ENCODE measurements at regions not wholly inside any gene's neighbourhood (a gene's known extent, or its start where the extent isn't known, plus 50 kb on each side); places are given as distances from the start of the nearest gene placed in this dataset.
"Not testable (repeated sequence)": the region's sequence is repeated elsewhere in the genome, so short reads cannot be mapped to it uniquely, and the experiment has no call there.

GRCh38 chr17:45585794-45586650 is 95.5 kb upstream of the PLEKHM1 start:
- not testable (repeated sequence) for H3K9ac ChIP-seq; H3K79me2 ChIP-seq; H3K9me3 ChIP-seq (ENCODE audit: control insufficient read depth, low read length); H3K27me3 ChIP-seq (ENCODE audit: control insufficient read depth, insufficient read depth, low read length); H3K36me3 ChIP-seq (ENCODE audit: control insufficient read depth, insufficient read depth, low read length)
- H3K4me2 ChIP-seq (ENCODE audit: low read length) = peak overlapping the region; percentile 61
- H3K4me1 ChIP-seq = peaks cover 11% of the 10 kb centered on the region
- peak overlapping the region; percentile 85 for H3K27ac ChIP-seq
- TF ChIP-seq, protein P1, sequence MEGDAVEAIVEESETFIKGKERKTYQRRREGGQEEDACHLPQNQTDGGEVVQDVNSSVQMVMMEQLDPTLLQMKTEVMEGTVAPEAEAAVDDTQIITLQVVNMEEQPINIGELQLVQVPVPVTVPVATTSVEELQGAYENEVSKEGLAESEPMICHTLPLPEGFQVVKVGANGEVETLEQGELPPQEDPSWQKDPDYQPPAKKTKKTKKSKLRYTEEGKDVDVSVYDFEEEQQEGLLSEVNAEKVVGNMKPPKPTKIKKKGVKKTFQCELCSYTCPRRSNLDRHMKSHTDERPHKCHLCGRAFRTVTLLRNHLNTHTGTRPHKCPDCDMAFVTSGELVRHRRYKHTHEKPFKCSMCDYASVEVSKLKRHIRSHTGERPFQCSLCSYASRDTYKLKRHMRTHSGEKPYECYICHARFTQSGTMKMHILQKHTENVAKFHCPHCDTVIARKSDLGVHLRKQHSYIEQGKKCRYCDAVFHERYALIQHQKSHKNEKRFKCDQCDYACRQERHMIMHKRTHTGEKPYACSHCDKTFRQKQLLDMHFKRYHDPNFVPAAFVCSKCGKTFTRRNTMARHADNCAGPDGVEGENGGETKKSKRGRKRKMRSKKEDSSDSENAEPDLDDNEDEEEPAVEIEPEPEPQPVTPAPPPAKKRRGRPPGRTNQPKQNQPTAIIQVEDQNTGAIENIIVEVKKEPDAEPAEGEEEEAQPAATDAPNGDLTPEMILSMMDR (IDR thresholded peaks at IDR 0.05) = peak; percentile 59
- peak overlapping the region; percentile 42 for H3K4me3 ChIP-seq (ENCODE audit: low read depth, low read length)
- H2AFZ ChIP-seq = peak overlapping the region; percentile 86

DNA sequence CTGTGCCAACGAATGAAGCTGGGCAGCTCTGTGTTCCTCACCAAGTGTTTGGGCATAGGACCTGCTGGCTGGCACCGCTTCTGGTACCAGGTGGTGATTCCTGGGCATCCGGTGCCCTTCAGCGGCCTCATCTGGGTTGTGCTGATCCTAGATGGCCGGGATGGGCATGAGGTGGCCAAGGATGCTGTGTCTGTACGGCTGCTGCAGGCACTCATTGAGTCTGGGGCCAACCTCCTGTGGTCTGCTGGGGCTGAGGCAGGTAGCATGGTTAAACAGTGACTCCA is 96.1 kb upstream of the PLEKHM1 start:
- Histone ChIP-seq H3K4me2 (ENCODE audit: low read length) (peak overlapping the region; percentile 61), H3K4me1 (peaks cover 11% of the 10 kb centered on the region), H3K27ac (peak overlapping the region; percentile 85), H2AFZ (peak overlapping the region; percentile 81)
- H3K79me2 ChIP-seq; H3K9me3 ChIP-seq (ENCODE audit: control insufficient read depth, low read length); H3K4me3 ChIP-seq (ENCODE audit: low read depth, low read length); H3K27me3 ChIP-seq (ENCODE audit: control insufficient read depth, insufficient read depth, low read length); H3K36me3 ChIP-seq (ENCODE audit: control insufficient read depth, insufficient read depth, low read length); H3K9ac ChIP-seq: not testable (repeated sequence)

GRCh38 chr17:45592433-45592923 is 102.0 kb upstream of the PLEKHM1 start:
- H3K36me3 ChIP-seq (ENCODE audit: control insufficient read depth, insufficient read depth, low read length); H3K9ac ChIP-seq; H3K79me2 ChIP-seq; H3K27ac ChIP-seq; H3K4me3 ChIP-seq (ENCODE audit: low read depth, low read length); H2AFZ ChIP-seq; H3K4me2 ChIP-seq (ENCODE audit: low read length); H3K9me3 ChIP-seq (ENCODE audit: control insufficient read depth, low read length); H3K4me1 ChIP-seq; H3K27me3 ChIP-seq (ENCODE audit: control insufficient read depth, insufficient read depth, low read length): not testable (repeated sequence)
- TF ChIP-seq, protein P1 (IDR thresholded peaks at IDR 0.05) = peak; percentile 67

GRCh38 chr17:45596347-45596746 is 105.8 kb upstream of the PLEKHM1 start:
- H3K79me2 ChIP-seq; H3K27ac ChIP-seq; H3K27me3 ChIP-seq (ENCODE audit: control insufficient read depth, insufficient read depth, low read length); H3K36me3 ChIP-seq (ENCODE audit: control insufficient read depth, insufficient read depth, low read length); H3K4me3 ChIP-seq (ENCODE audit: low read depth, low read length); H3K9me3 ChIP-seq (ENCODE audit: control insufficient read depth, low read length); H3K4me2 ChIP-seq (ENCODE audit: low read length); H2AFZ ChIP-seq; H3K9ac ChIP-seq; H3K4me1 ChIP-seq: not testable (repeated sequence)

- not testable (repeated sequence) for H3K4me1 ChIP-seq; H3K4me2 ChIP-seq (ENCODE audit: low read length); H3K79me2 ChIP-seq; H3K9me3 ChIP-seq (ENCODE audit: control insufficient read depth, low read length); H3K27me3 ChIP-seq (ENCODE audit: control insufficient read depth, insufficient read depth, low read length); H2AFZ ChIP-seq; H3K4me3 ChIP-seq (ENCODE audit: low read depth, low read length); H3K9ac ChIP-seq; H3K36me3 ChIP-seq (ENCODE audit: control insufficient read depth, insufficient read depth, low read length); H3K27ac ChIP-seq
Measured at GRCh38 chr17:45600052-45601012, 109.8 kb upstream of the PLEKHM1 start.

GRCh38 chr17:45601013-45601412 is 110.5 kb upstream of the PLEKHM1 start:
- H3K4me2 ChIP-seq (ENCODE audit: low read length); H3K36me3 ChIP-seq (ENCODE audit: control insufficient read depth, insufficient read depth, low read length); H3K4me1 ChIP-seq; H3K9ac ChIP-seq; H3K4me3 ChIP-seq (ENCODE audit: low read depth, low read length); H3K27ac ChIP-seq; H3K27me3 ChIP-seq (ENCODE audit: control insufficient read depth, insufficient read depth, low read length); H2AFZ ChIP-seq; H3K79me2 ChIP-seq; H3K9me3 ChIP-seq (ENCODE audit: control insufficient read depth, low read length): not testable (repeated sequence)

DNA sequence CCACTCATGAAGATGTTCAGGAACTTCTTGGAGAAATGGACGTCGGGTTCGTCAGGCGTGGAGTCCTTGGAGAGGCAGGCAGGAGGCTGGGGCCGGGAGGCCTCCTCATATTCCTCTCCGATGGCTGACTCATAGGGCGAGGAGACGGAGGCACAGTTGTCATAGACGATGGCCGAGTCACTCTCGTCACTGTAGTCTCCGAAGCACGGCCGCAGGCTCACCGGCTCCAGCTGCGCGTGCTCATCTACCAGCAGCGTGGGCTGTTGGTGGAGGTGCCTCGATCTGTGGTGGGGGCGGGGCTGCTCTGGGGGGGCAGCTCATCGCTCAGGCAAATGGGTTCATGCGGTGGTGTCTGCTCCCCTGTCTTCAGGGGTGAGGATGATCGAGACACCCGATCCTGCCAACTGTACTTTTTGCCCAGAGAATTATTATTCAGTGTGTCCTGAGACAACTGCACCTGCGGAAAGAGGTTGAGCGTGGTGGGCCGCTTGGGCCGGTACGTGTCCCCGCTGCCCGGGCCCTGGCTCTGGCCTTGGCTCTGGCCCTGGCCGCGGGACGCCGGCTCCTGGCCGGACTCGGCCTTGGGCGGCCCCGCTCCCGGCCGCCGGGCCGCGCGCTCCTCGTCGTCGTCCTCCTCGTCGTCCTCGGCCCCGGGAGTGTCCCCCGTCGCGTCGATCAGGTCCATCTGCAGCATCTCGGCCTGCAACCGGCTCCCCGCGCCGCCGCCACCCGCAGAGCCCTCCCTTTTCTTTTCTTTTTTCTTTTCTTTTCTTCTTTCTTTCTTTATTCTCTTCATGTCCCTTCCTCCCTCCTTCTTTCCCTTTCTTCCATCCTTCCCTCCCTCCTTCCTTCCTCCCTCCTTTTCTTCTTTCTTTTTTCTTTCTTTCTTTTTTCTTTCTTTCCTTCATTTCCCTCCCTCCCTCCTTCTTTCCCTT is 111.4 kb upstream of the PLEKHM1 start:
- not testable (repeated sequence) for H3K27ac ChIP-seq; H3K4me3 ChIP-seq (ENCODE audit: low read depth, low read length); H2AFZ ChIP-seq; H3K4me2 ChIP-seq (ENCODE audit: low read length); H3K27me3 ChIP-seq (ENCODE audit: control insufficient read depth, insufficient read depth, low read length); H3K36me3 ChIP-seq (ENCODE audit: control insufficient read depth, insufficient read depth, low read length); H3K4me1 ChIP-seq; H3K79me2 ChIP-seq; H3K9me3 ChIP-seq (ENCODE audit: control insufficient read depth, low read length); H3K9ac ChIP-seq

DNA sequence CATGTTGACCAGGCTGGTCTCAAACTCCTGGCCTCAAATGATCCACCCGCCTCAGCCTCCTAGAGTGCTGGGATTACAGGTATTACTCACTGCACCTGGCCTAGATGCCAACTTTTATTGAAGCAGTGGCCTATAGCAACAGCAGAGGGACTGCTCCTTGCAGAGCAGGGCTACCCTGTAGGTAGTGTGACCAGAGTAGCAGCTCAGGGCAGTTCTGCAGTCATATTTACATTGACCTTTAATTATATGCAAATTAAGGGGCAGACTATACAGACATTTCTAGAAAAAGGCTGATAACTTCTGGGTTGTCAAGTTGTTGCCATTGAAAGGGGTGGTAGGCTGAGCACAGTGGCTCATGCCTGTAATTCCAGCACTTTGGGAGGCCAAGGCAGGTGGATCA is 115.2 kb upstream of the PLEKHM1 start:
- H2AFZ ChIP-seq; H3K9ac ChIP-seq; H3K27me3 ChIP-seq (ENCODE audit: control insufficient read depth, insufficient read depth, low read length): not testable (repeated sequence)

More for the DNA sequence above, 115.2 kb upstream of the PLEKHM1 start:
- not testable (repeated sequence) for H3K27ac ChIP-seq; H3K9me3 ChIP-seq (ENCODE audit: control insufficient read depth, low read length); H3K36me3 ChIP-seq (ENCODE audit: control insufficient read depth, insufficient read depth, low read length); H3K79me2 ChIP-seq; H3K4me2 ChIP-seq (ENCODE audit: low read length); H3K4me1 ChIP-seq; H3K4me3 ChIP-seq (ENCODE audit: low read depth, low read length)
